Amniotic epithelial cell (primary cell): ENCODE measurements at regions not wholly inside any gene's neighbourhood (a gene's known extent, or its start where the extent isn't known, plus 50 kb on each side); places are given as distances from the start of the nearest gene placed in this dataset.
"Not testable (repeated sequence)": the region's sequence is repeated elsewhere in the genome, so short reads cannot be mapped to it uniquely, and the experiment has no call there.

Source experiments
- DNase-seq: peaks from one replicate; pipeline ENCODE4 v3.0.0-alpha.2; 2010; ENCODE audit warnings: low read depth

DNA sequence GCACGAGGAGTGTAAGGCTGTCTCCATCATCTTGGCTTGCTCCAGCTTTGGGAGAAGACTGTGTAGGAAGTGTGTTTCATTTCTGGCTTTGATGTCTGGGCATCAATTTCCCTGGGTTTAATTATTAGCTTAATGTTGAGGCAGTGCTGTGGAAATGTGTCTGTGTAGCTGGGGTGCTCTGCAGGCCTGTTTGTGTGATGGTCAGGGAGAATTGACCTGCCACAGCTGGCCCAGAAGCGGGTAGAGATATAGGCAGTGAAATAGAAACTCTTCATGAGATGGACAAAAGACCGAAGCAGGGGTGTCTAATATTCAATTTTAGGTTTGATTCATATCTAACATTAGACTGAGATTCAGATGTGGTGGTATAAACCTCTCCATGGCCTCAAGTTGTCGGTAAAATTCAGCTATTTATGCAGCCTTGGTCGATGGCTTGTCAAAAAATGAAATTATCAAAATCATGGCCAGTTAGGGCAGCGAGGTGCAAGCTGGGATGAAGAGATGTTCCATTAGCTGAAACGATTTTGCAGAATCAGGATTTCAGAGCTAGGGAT, 95.3 kb upstream of the SNX9 start:
- DNase-seq, result no peak

- DNase-seq, result no peak
These were observed 94.7 kb upstream of the SNX9 start for GRCh38 chr6:157728183-157728881.

GRCh38 chr6:157731221-157731620, 91.8 kb upstream of the SNX9 start:
- no peak for DNase-seq

- DNase-seq, result no peak
These were observed 91.0 kb upstream of the SNX9 start for GRCh38 chr6:157732007-157732406.

DNA sequence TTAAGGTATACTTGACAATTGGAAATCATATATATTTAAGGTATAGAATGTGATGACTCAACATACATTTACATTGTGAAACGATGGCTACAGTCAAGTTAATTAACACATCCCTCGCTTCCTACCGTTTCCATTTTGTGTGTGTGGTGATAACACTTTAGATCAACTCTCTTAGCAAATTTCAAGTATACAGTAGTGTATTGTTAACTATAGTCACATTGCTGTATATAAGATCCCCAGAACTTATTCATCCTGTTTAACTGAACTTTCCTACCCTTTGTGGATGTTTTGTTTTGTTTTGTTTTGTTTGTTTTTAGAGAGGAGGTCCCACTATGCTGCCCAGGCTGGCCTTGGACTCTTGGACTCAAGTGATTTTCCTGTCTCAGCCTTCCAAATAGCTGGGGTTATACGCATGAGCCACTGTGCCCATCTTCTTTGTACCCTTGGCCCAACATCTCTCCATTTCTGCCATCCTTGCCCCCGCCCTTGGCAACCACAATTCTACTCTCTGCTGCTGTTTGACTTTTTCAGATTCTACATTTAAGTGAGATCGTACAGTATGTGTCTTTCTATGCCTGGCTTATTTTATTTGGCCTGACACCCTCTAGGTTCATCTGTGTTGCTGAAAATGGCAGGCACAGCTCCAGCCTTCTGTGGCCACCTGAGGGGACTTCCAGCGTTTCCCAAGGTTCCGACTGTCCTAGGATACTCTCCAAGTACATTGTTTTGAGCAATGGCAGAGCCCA, 90.5 kb upstream of the SNX9 start:
- DNase-seq, result no peak

GRCh38 chr6:157736555-157736954, 86.5 kb upstream of the SNX9 start:
- DNase-seq, result not testable (repeated sequence)

- no peak for DNase-seq
These were observed 81.6 kb upstream of the SNX9 start for GRCh38 chr6:157741321-157741947.

DNA sequence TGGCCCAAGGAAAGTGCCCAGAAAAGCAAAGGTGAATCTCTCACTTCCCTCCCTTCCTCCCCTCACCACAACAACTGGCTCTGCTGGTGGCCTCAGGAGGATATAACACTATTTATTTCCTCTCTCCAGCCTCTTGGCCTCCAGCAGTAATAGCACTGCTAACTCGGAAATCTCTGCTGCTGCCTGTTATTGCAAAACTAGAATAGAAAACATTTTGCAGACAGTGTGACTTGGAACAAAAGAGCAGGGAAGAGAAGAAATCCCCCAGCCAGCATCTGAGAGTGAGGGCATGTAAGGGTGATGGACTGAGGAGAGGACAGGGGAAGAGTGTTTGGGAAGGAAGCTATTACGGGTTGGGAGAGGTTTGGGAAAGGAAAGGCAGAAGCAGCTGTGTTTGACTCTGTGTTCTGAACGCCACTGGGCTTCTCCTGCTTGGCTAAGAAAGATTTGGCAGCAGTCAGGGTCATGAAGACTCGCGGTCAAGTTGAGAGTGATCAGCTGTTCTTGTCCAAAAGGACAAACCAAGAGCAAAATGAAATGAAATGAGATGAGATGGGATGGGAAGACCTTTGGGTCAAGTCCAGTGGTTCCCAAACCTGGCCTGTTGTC, 81.0 kb upstream of the SNX9 start:
- DNase-seq, result no peak

GRCh38 chr6:157744102-157744601, 78.9 kb upstream of the SNX9 start:
- DNase-seq, result no peak

- no peak for DNase-seq
These were observed 76.1 kb upstream of the SNX9 start for GRCh38 chr6:157746897-157747296.

DNA sequence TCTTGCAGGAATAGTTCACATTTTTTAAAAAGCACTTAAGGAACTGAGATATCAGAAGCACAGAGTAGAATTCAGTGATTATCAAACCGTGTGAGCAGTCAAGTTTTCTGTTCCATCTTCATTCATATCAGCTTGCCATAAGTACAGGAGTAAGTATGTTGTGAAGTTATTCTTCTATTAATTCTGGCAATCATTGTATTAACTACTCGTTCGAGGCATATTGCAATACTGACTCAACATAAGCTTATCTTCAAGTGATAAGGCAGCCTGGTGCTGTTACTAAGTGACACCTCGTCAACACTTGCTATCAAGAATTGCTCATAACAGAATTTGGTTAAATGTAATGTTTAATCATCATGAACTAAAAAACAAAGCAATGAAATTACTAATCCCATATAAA, 75.7 kb upstream of the SNX9 start:
- peak; percentile 86 for DNase-seq

- DNase-seq, result no peak
These were observed 74.0 kb upstream of the SNX9 start for GRCh38 chr6:157748839-157749571.

- DNase-seq, result not testable (repeated sequence)
These were observed 72.1 kb upstream of the SNX9 start for GRCh38 chr6:157750973-157751372.

- DNase-seq, result no peak
These were observed 71.4 kb upstream of the SNX9 start for GRCh38 chr6:157751547-157752200.

DNA sequence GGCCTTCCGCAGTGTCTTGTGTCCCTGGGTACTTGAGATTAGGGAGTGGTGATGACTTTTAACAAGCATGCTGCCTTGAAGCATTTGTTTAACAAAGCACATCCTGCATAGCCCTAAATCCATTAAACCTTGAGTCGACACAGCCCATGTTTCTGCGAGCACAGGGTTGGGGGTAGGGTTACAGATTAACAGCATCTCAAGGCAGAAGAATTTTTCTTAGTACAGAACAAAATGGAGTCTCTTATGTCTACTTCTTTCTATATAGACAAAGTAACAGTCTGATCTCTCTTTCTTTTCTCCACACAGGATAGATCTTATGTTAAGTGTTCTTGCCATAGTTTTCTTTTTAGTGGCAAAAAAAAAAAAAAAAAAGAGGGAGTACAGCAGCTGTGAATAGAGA, 70.2 kb upstream of the SNX9 start:
- DNase-seq, result not testable (repeated sequence)

- peak; percentile 17 for DNase-seq
These were observed 69.8 kb upstream of the SNX9 start for GRCh38 chr6:157753291-157753690.

- not testable (repeated sequence) for DNase-seq
These were observed 69.2 kb upstream of the SNX9 start for GRCh38 chr6:157753801-157754200.

DNA sequence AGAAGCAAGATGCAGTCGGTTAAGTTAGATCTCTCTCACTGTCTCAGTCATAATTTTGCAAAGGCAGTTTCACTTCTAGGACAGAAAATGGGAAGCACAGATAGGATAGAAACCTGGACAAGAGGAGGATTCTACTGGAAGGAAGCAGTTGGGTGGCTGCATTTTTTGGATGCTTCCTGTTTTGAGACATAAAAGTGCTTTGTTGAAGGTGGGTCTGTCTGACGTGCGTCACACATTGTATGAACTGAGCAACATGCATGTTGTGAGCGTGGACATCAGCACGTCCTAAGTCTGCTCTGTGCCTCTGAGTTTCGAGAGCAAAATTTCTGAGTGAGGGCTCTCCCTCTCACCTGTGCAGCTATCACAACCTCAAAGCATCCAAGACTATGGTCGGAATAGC, 68.7 kb upstream of the SNX9 start:
- DNase-seq, result no peak

- no peak for DNase-seq
These were observed 67.9 kb upstream of the SNX9 start for GRCh38 chr6:157755032-157755745.

GRCh38 chr6:157755746-157756411, 67.2 kb upstream of the SNX9 start:
- DNase-seq, result no peak
